HFFc6 (cell line): ENCODE measurements at regions not wholly inside any gene's neighbourhood (a gene's known extent, or its start where the extent isn't known, plus 50 kb on each side); places are given as distances from the start of the nearest gene placed in this dataset.

Source experiments
- DNase-seq: peaks from one replicate; pipeline ENCODE4 v3.0.0-alpha.2; 2018
- H3K27ac Mint-ChIP-seq: 2 replicates; pipeline ENCODE4 v1.8.0; 2020; ENCODE audit warnings: mild to moderate bottlenecking, mixed read lengths
- H3K27me3 Mint-ChIP-seq: 2 replicates; pipeline ENCODE4 v1.8.0; 2021; ENCODE audit warnings: mild to moderate bottlenecking, moderate library complexity, mixed read lengths; ENCODE audit not compliant: insufficient read depth
- H3K36me3 Mint-ChIP-seq: 2 replicates; pipeline ENCODE4 v1.8.0; 2021; ENCODE audit warnings: low read depth, mixed read lengths
- H3K4me1 Mint-ChIP-seq: 2 replicates; pipeline ENCODE4 v1.8.0; 2020; ENCODE audit warnings: low read depth, mixed read lengths
- H3K4me3 Mint-ChIP-seq: 2 replicates; pipeline ENCODE4 v1.8.0; 2020; ENCODE audit warnings: mild to moderate bottlenecking, moderate library complexity, mixed read lengths
- H3K9me3 Mint-ChIP-seq: 2 replicates; pipeline ENCODE4 v1.8.0; 2020; ENCODE audit warnings: mild to moderate bottlenecking, mixed read lengths
- CTCF ChIP-seq: fragments of 200-600 bp; sonication (generic); IDR thresholded peaks from 2 replicates; pipeline ENCODE4 v1.5.0; 2021; ENCODE audit warnings: antibody characterized with exemption, mild to moderate bottlenecking

DNA sequence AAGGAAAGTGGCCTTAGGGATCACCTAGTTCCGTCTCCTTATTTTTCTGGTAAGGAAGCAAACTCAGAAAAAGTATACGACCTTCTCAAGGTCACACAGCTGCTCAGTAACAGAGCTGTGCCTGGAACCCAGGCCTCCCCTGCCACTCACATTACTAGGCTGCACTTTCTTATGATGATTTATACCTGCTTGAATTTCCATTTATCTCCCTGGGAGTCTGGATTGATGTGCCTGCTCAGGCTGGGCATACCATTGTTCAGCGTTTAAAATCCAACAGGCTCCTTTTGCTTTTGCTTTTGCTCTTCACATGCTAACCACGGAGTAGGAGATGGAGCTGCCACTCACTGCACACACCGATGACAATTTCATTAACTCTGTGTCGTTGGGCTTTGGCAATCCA is 241.0 kb downstream of the OLFM4 start:
- no peaks in the 10 kb centered on the region for H3K27me3 Mint-ChIP-seq
- TF ChIP-seq CTCF, result no peak
- peaks cover 59% of the 10 kb centered on the region for H3K9me3 Mint-ChIP-seq
- H3K27ac Mint-ChIP-seq, result no peak overlapping the region
- no peak overlapping the region for H3K4me3 Mint-ChIP-seq
- no peaks in the 10 kb centered on the region for H3K4me1 Mint-ChIP-seq
- H3K36me3 Mint-ChIP-seq, result no peaks in the 10 kb centered on the region
- no peak for DNase-seq

GRCh38 chr13:53272873-53273272 is 244.3 kb downstream of the OLFM4 start:
- TF ChIP-seq CTCF, result no peak

GRCh38 chr13:53276265-53276664 is 247.7 kb downstream of the OLFM4 start:
- Mint-ChIP-seq H3K4me1 (no peaks in the 10 kb centered on the region), H3K36me3 (no peaks in the 10 kb centered on the region), H3K9me3 (peaks cover 44% of the 10 kb centered on the region), H3K27me3 (no peaks in the 10 kb centered on the region), H3K27ac (no peak overlapping the region), H3K4me3 (no peak overlapping the region)
- no peak for TF ChIP-seq CTCF
- no peak for DNase-seq

More at GRCh38 chr13:53272873-53273272, 244.3 kb downstream of the OLFM4 start:
- Mint-ChIP-seq H3K4me3 (no peak overlapping the region), H3K27ac (no peak overlapping the region), H3K27me3 (no peaks in the 10 kb centered on the region), H3K4me1 (no peaks in the 10 kb centered on the region), H3K9me3 (peaks cover 49% of the 10 kb centered on the region), H3K36me3 (no peaks in the 10 kb centered on the region)
- no peak for DNase-seq

- H3K9me3 Mint-ChIP-seq, result peaks cover 53% of the 10 kb centered on the region
- H3K27me3 Mint-ChIP-seq, result no peaks in the 10 kb centered on the region; the same call in 1 of the 2 replicates
- TF ChIP-seq CTCF, result no peak
- no peak overlapping the region for H3K4me3 Mint-ChIP-seq
- no peaks in the 10 kb centered on the region for H3K36me3 Mint-ChIP-seq
- no peaks in the 10 kb centered on the region for H3K4me1 Mint-ChIP-seq
- H3K27ac Mint-ChIP-seq, result no peak overlapping the region
- no peak for DNase-seq
Observed at GRCh38 chr13:53281677-53282076, 253.1 kb downstream of the OLFM4 start.

GRCh38 chr13:53285896-53286430 is 257.4 kb downstream of the OLFM4 start:
- Mint-ChIP-seq H3K4me1 (no peaks in the 10 kb centered on the region), H3K4me3 (no peak overlapping the region), H3K36me3 (no peaks in the 10 kb centered on the region), H3K27me3 (no peaks in the 10 kb centered on the region; the same call in 1 of the 2 replicates), H3K9me3 (peaks cover 55% of the 10 kb centered on the region), H3K27ac (no peak overlapping the region)
- TF ChIP-seq CTCF, result no peak
- no peak for DNase-seq

GRCh38 chr13:53298396-53298795 is 269.8 kb downstream of the OLFM4 start:
- H3K4me1 Mint-ChIP-seq, result no peaks in the 10 kb centered on the region
- DNase-seq, result no peak
- no peak for TF ChIP-seq CTCF
- H3K36me3 Mint-ChIP-seq, result no peaks in the 10 kb centered on the region
- no peak overlapping the region for H3K27ac Mint-ChIP-seq
- H3K4me3 Mint-ChIP-seq, result no peak overlapping the region
- H3K27me3 Mint-ChIP-seq, result no peaks in the 10 kb centered on the region
- H3K9me3 Mint-ChIP-seq, result peaks cover 19% of the 10 kb centered on the region
